B cell (primary cell): ENCODE measurements at regions not wholly inside any gene's neighbourhood (a gene's known extent, or its start where the extent isn't known, plus 50 kb on each side); places are given as distances from the start of the nearest gene placed in this dataset.

Experiments used
- ATAC-seq: fragments of 200-7000 bp; cut with Tn5 transposase; one replicate; pipeline ENCODE4 v1.10.0; 2021; ENCODE audit warnings: low read depth, mild to moderate bottlenecking, moderate number of reproducible peaks, moderate library complexity
- CTCF ChIA-PET: fragments of 350-600 bp; sonication (Branson Sonifier 250); formaldehyde crosslinking; loops from one replicate; lab custom pipeline; 2021; ENCODE audit warnings: antibody characterized with exemption, inconsistent platforms; lab: Charles Lee
- POLR2A ChIA-PET: fragments of 350-600 bp; sonication (Branson Sonifier 250); formaldehyde crosslinking; loops from one replicate; lab custom pipeline; 2021; ENCODE audit warnings: antibody characterized with exemption; lab: Charles Lee
- DNase-seq: peaks from one replicate; pipeline ENCODE4 v3.0.0; 2013
- H2AFZ ChIP-seq: 2 replicates; pipeline ENCODE4 v1.6.1; 2012; ENCODE audit warnings: mild to moderate bottlenecking, low read depth, low read length; ENCODE audit not compliant: insufficient read depth, poor library complexity, severe bottlenecking
- H3K27ac ChIP-seq, 2 donors: 1 replicate in 1 of 2; 2 replicates in 1 of 2; pipeline ENCODE4 v1.5.1; 2012 to 2013; ENCODE audit warnings: low read length in 2 of 2, mild to moderate bottlenecking in 2 of 2, moderate library complexity in 1 of 2
- H3K27me3 ChIP-seq, 4 experiments: fragments of 200-600 bp in 1 of 4; sonication (generic) in 1 of 4; replicated peaks in 1 of 4; 1 replicate in 2 of 4; 2 replicates in 2 of 4; pipeline versions ENCODE4 v1.6.1 to v1.7.0; 2013 to 2016; ENCODE audit warnings: low read length in 3 of 4, mild to moderate bottlenecking in 2 of 4, mixed read lengths in 1 of 4, moderate library complexity in 1 of 4; ENCODE audit not compliant: insufficient read depth in 4 of 4, control insufficient read depth in 3 of 4; ENCODE audit errors: control extremely low read depth in 1 of 4
- H3K36me3 ChIP-seq, 2 experiments: replicated peaks in 1 of 2; 1 replicate in 1 of 2; 2 replicates in 1 of 2; pipeline versions ENCODE4 v1.6.1 to v1.7.1; 2013; ENCODE audit warnings: low read length in 1 of 2; ENCODE audit not compliant: insufficient read depth in 2 of 2, control insufficient read depth in 1 of 2; ENCODE audit errors: control extremely low read depth in 1 of 2, extremely low read depth in 1 of 2
- H3K4me1 ChIP-seq, 2 donors: fragments of 200-600 bp in 1 of 2; sonication (generic) in 1 of 2; 1 replicate in 1 of 2; 2 replicates in 1 of 2; pipeline versions ENCODE4 v1.5.1 to v1.6.1; 2013 to 2017; ENCODE audit warnings: low read length in 2 of 2; ENCODE audit not compliant: control insufficient read depth in 2 of 2, insufficient read depth in 2 of 2
- H3K4me2 ChIP-seq: replicated peaks from 2 replicates; pipeline ENCODE3; 2012; ENCODE audit warnings: mild to moderate bottlenecking, low read depth, low read length; ENCODE audit not compliant: poor library complexity, severe bottlenecking
- H3K4me3 ChIP-seq, 5 experiments: fragments of 200-600 bp in 1 of 5; sonication (generic) in 1 of 5; 1 replicate in 3 of 5; 2 replicates in 2 of 5; pipeline versions ENCODE4 v1.5.1 to v1.7.0; 2011 to 2016; ENCODE audit warnings: low read length in 4 of 5, mild to moderate bottlenecking in 4 of 5, low read depth in 2 of 5, control low read depth in 1 of 5, moderate library complexity in 1 of 5; ENCODE audit not compliant: insufficient read depth in 1 of 5; ENCODE audit errors: control extremely low read depth in 1 of 5, extremely low read depth in 1 of 5
- H3K79me2 ChIP-seq: fragments of 200-600 bp; sonication (generic); one replicate; pipeline ENCODE4 v1.6.0; 2016; ENCODE audit warnings: low read length; ENCODE audit not compliant: control insufficient read depth, insufficient read depth
- H3K9ac ChIP-seq: fragments of 200-600 bp; sonication (generic); 2 replicates; pipeline ENCODE4 v1.6.1; 2017; ENCODE audit warnings: mild to moderate bottlenecking, low read length, moderate library complexity
- H3K9me3 ChIP-seq, 3 donors: one replicate each; pipeline versions ENCODE4 v1.6.1 to v1.7.1; 2013; ENCODE audit warnings: low read length in 2 of 3; ENCODE audit not compliant: control insufficient read depth in 2 of 3, insufficient read depth in 1 of 3; ENCODE audit errors: control extremely low read depth in 1 of 3
- H4K20me1 ChIP-seq: 2 replicates; pipeline ENCODE4 v1.6.0; 2012; ENCODE audit warnings: mild to moderate bottlenecking, low read length; ENCODE audit not compliant: insufficient read depth, control insufficient read depth, poor library complexity, severe bottlenecking
- H3K27ac Mint-ChIP-seq: one replicate; pipeline ENCODE4 v1.8.0; 2021; ENCODE audit warnings: mixed read lengths
- H3K27me3 Mint-ChIP-seq: one replicate; pipeline ENCODE4 v1.8.0; 2021; ENCODE audit warnings: mixed read lengths
- H3K4me1 Mint-ChIP-seq: one replicate; pipeline ENCODE4 v1.8.0; 2021; ENCODE audit warnings: mixed read lengths
- H3K4me3 Mint-ChIP-seq: one replicate; pipeline ENCODE4 v1.8.0; 2021; ENCODE audit warnings: mixed read lengths
- H3K9me3 Mint-ChIP-seq: one replicate; pipeline ENCODE4 v1.8.0; 2022; ENCODE audit warnings: mixed read lengths; ENCODE audit not compliant: insufficient read depth
- CTCF ChIP-seq: fragments of 200-600 bp; IDR thresholded peaks from one replicate; pipeline ENCODE4 v1.8.0; 2022; ENCODE audit warnings: antibody characterized with exemption, mild to moderate bottlenecking
- EZH2 ChIP-seq: IDR thresholded peaks from 2 replicates; pipeline ENCODE4 v1.6.1; 2012; ENCODE audit warnings: borderline replicate concordance, low read depth, mild to moderate bottlenecking, moderate library complexity, low read length; ENCODE audit not compliant: insufficient read depth, poor library complexity, severe bottlenecking
- WGBS: methylation state at CpG from one replicate; pipeline ENCODE4 v1.1.5; 2013; ENCODE audit warnings: missing lambda C conversion rate; ENCODE audit not compliant: insufficient coverage; 5-methylcytosine and 5-hydroxymethylcytosine counted together
- intact Hi-C: fragments of 100-400 bp; cut with micrococcal nuclease; formaldehyde crosslinking; loops from one replicate; pipeline ENCODE4 v1.10.0; 2022

GRCh38 chr15:97525809-97526208 lies 434.7 kb upstream of the ARRDC4 start:
- H3K36me3 ChIP-seq: no peaks in the 10 kb centered on the region
- no peak overlapping the region for H3K9ac ChIP-seq
- no peaks in the 10 kb centered on the region for H4K20me1 ChIP-seq
- no peak overlapping the region for H2AFZ ChIP-seq
- H3K27ac ChIP-seq: no peak overlapping the region
- Mint-ChIP-seq H3K27me3 (no peaks in the 10 kb centered on the region), H3K4me3 (no peak overlapping the region), H3K4me1 (no peaks in the 10 kb centered on the region), H3K27ac (no peak overlapping the region), H3K9me3 (peaks cover 3% of the 10 kb centered on the region)
- ATAC-seq (no peak), DNase-seq (no peak)
- no peaks in the 10 kb centered on the region for H3K27me3 ChIP-seq
- no peaks in the 10 kb centered on the region for H3K4me1 ChIP-seq
- no peak overlapping the region for H3K4me2 ChIP-seq
- H3K9me3 ChIP-seq: peaks cover 0 to 10% (median 0%) of the 10 kb centered on the region in 3 donors
- H3K4me3 ChIP-seq: no peak overlapping the region
- intact Hi-C loops: no loop called here
- no peaks in the 10 kb centered on the region for H3K79me2 ChIP-seq
- ChIA-PET POLR2A (no interaction called here), CTCF (no interaction called here)
- no peak for TF ChIP-seq EZH2
- TF ChIP-seq CTCF: no peak

- no peak overlapping the region for H2AFZ ChIP-seq
- ChIA-PET CTCF (no interaction called here), POLR2A (no interaction called here)
- Mint-ChIP-seq H3K9me3 (peaks cover 3% of the 10 kb centered on the region), H3K27me3 (no peaks in the 10 kb centered on the region), H3K4me3 (no peak overlapping the region), H3K27ac (no peak overlapping the region), H3K4me1 (no peaks in the 10 kb centered on the region)
- DNase-seq (no peak), ATAC-seq (no peak)
- no peaks in the 10 kb centered on the region for H3K79me2 ChIP-seq
- H3K36me3 ChIP-seq: no peaks in the 10 kb centered on the region
- no peak overlapping the region for H3K9ac ChIP-seq
- no peak for TF ChIP-seq EZH2
- no peak for TF ChIP-seq CTCF
- H3K4me3 ChIP-seq: no peak overlapping the region
- no peaks in the 10 kb centered on the region for H4K20me1 ChIP-seq
- H3K4me2 ChIP-seq: no peak overlapping the region
- no peaks in the 10 kb centered on the region for H3K9me3 ChIP-seq
- H3K27ac ChIP-seq: no peak overlapping the region
- no CpG with 5 or more reads among the region's 4 CpGs for WGBS
- H3K27me3 ChIP-seq: no peaks in the 10 kb centered on the region
- intact Hi-C loops: no loop called here
- H3K4me1 ChIP-seq: no peaks in the 10 kb centered on the region
Measured at GRCh38 chr15:97528238-97528637, 432.3 kb upstream of the ARRDC4 start.
